GM13976 (cell line): ENCODE measurements at regions not wholly inside any gene's neighbourhood (a gene's known extent, or its start where the extent isn't known, plus 50 kb on each side); places are given as distances from the start of the nearest gene placed in this dataset.

Experiments used
- DNase-seq: peaks from one replicate; pipeline ENCODE4 v3.0.0; 2012; ENCODE audit warnings: low spot score
- CTCF ChIP-seq: IDR thresholded peaks from 2 replicates; pipeline ENCODE4 v1.5.1; 2012; ENCODE audit warnings: borderline replicate concordance, mild to moderate bottlenecking; ENCODE audit not compliant: insufficient read depth; ENCODE audit errors: extremely low read depth, missing control alignments, control extremely low read depth
- in situ Hi-C: fragments of 300-500 bp; cut with MboI; formaldehyde crosslinking; loops from one replicate; pipeline ENCODE4 v1.12.0; 2022; ENCODE audit warnings: low sequenced_read_pairs, mixed read lengths, inconsistent platforms; ENCODE audit not compliant: unreplicated experiment

GRCh38 chr2:174670446-174670845, 72.8 kb upstream of the WIPF1 start:
- TF ChIP-seq CTCF: no peak
- DNase-seq: no peak
- in situ Hi-C loops: no loop called here

DNA sequence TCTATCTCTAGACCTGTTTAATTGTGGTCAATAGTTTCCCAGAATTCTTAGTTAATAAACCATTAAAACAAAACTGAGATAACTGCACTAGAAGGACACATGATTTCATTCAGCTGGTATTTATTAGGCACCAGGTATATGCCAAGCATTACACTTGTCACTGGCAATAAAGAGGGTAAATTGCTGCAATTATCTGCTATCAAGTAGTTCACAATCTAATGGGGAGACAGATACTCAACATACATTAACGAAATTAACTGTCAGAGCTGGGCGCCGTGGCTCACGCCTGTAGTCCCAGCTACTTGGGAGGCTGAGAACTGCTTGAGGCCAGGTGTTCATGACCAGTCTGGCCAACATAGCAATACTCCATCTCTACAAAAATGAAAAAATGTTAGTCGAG, 71.7 kb upstream of the WIPF1 start:
- in situ Hi-C loops: no loop called here
- no peak for DNase-seq
- TF ChIP-seq CTCF: no peak

DNA sequence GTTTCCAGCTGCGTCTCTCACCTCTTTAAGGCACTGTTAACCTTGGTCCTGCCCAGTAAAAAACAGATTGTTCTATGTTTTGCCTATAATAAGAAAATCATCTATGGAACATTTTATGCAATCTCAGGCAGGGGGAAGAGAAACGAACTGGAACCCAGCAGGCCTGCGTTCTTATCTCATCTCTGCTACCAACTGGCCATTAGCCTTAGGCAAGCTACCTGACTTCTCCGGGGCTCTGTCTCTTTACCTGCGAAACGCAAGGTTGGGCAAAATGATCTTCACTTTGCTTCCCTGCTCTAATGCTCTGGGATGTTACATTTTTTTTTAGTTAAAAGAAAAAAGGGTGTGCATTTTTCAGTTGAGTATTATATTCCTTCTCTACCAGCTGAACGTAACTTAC, 70.5 kb upstream of the WIPF1 start:
- in situ Hi-C loops: no loop called here

DNA sequence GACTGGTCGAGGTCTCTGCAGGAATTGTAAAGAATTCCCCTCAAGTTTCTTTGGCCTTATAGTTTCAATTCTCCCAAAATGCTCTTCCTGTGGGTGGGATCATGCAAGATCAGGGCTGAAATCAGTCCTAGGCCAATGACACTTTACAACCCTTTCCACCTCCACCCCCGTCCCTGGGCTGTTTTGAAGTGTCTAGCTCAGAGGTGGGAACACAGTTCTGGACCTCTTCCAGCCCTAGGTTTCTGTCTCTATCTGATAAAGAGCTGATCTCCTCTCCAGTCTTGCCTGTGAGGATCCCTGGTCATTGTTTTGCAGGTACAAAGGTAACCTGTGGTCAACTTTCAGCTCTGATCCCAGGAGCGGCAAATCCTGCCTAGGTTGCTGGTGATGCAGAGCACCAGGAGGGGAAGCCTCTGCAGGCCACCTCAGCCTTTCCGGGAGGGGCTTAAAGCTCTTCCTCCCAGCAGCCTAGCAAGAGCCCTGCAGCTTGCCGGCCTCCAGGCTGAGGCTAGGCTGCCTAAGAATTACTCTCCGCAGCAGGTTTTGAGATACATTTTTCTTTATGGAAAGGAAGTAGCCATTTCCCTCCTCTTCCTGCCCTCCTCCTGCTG, 69.8 kb upstream of the WIPF1 start:
- no peak for TF ChIP-seq CTCF
- DNase-seq: no peak
- in situ Hi-C loops: no loop called here

More for the DNA sequence above, 70.5 kb upstream of the WIPF1 start:
- no peak for TF ChIP-seq CTCF
- no peak for DNase-seq

DNA sequence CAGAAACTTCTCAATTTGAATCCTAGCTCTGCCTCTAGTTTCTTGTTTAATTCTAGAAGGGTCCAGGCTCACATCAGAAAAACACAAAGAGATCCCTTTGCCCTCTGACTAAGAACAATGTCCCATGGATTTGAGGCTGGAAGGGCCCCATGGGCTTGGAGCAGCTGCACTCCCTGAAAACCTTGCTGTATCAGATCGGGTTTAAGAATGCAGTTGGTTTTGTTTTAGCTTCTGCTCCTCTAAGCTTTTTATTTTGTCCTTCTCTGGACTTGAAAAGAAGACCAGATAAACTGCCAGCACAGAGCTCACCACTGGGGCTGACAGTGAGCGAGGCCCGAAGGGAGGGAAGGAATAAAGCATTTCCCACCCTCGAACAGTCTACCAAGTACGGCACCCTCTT, 69.2 kb upstream of the WIPF1 start:
- TF ChIP-seq CTCF: no peak
- DNase-seq: no peak
- in situ Hi-C loops: no loop called here

DNA sequence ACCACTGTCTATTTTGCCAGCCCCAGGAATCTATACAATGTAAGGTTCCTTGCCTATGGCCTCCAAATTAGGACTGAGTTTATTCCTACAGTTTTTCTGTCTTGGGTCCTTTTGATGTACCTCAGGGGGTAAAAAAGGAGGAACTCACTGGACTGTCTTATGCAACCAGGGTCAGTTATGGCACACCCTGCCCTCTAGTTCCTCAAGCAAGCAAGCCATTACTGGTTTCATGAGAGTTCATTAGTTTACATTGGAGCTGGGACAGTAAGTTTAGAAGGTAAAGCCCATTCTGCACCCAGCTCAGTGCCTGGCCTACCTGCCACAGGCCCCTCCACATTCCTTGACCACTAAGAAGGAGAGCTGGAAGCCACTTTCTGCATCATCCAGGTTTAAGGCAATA, 68.7 kb upstream of the WIPF1 start:
- no peak for DNase-seq
- in situ Hi-C loops: no loop called here
- TF ChIP-seq CTCF: no peak

- in situ Hi-C loops: no loop called here
- no peak for TF ChIP-seq CTCF
- DNase-seq: no peak
These were observed 66.6 kb upstream of the WIPF1 start for GRCh38 chr2:174664084-174664759.
